A549 (cell line): ENCODE measurements at regions not wholly inside any gene's neighbourhood (a gene's known extent, or its start where the extent isn't known, plus 50 kb on each side); places are given as distances from the start of the nearest gene placed in this dataset.

ENCODE experiments used
- ATAC-seq, 2 experiments: fragments of 200-7000 bp in 1 of 2; fragments of >200 bp in 1 of 2; cut with Nextera tagmentation in 1 of 2; cut with Tn5 transposase in 1 of 2; 3 replicates each; pipeline versions ENCODE4 v1.8.0 to v1.9.1; 2018 to 2020; ENCODE audit warnings: mild to moderate bottlenecking in 1 of 2, moderate library complexity in 1 of 2
- CTCF ChIA-PET: fragments of 300-600 bp; sonication (Branson Sonifier 250); formaldehyde crosslinking; extraction: SDS; loops from one replicate; lab custom pipeline; 2021; ENCODE audit warnings: antibody characterized with exemption, inconsistent platforms; lab: Yijun Ruan, JAX
- POLR2A ChIA-PET: fragments of 350-600 bp; formaldehyde crosslinking; extraction: SDS; loops from one replicate; lab custom pipeline; 2021; ENCODE audit warnings: antibody characterized with exemption, inconsistent platforms; lab: Yijun Ruan, JAX
- DNase-seq, 2 experiments: peaks; one replicate each; pipeline versions ENCODE4 v3.0.0 to v3.0.0-alpha.2; 2011 to 2016; ENCODE audit warnings: low read depth in 1 of 2, low spot score in 1 of 2
- FAIRE-seq: peaks from 2 replicates; lab custom pipeline; 2011; peaks lifted over from hg19 to GRCh38; lab: Jason Lieb, UNC
- H3K27ac ChIP-seq, 2 experiments: fragments of >200 bp; sonication (Bioruptor Twin); formaldehyde crosslinking; 3 replicates each; pipeline ENCODE4 v1.5.1; 2016 to 2017
- H3K4me1 ChIP-seq: fragments of >200 bp; sonication (Bioruptor Twin); formaldehyde crosslinking; 3 replicates; pipeline ENCODE4 v1.6.1; 2016
- H3K4me2 ChIP-seq: fragments of >200 bp; sonication (Bioruptor Twin); formaldehyde crosslinking; 3 replicates; pipeline ENCODE4 v1.6.1; 2016
- H3K4me3 ChIP-seq: fragments of >200 bp; sonication (Bioruptor Twin); formaldehyde crosslinking; 3 replicates; pipeline ENCODE4 v1.5.1; 2016
- H3K9me3 ChIP-seq: fragments of >200 bp; sonication (Bioruptor Twin); formaldehyde crosslinking; 3 replicates; pipeline ENCODE4 v1.6.1; 2016
- ATOH8 ChIP-seq: fragments of 250-450 bp; sonication (Bioruptor Pico); IDR thresholded peaks from 2 replicates; pipeline ENCODE4 v1.5.0; 2020; ENCODE audit warnings: low read depth, mild to moderate bottlenecking, moderate library complexity
- ESRRA ChIP-seq: fragments of 150-350 bp; IDR thresholded peaks from 2 replicates; pipeline ENCODE4 v1.6.1; 2014; ENCODE audit warnings: mild to moderate bottlenecking, low read length, borderline replicate concordance
- HDAC2 ChIP-seq: fragments of 200-600 bp; sonication (generic); IDR thresholded peaks from 2 replicates; pipeline ENCODE4 v1.6.1; 2016
- KDM1A ChIP-seq: fragments of 200-600 bp; sonication (generic); IDR thresholded peaks from 2 replicates; pipeline ENCODE4 v1.6.1; 2016; ENCODE audit warnings: low read depth, mild to moderate bottlenecking
- KDM5A ChIP-seq: fragments of 200-600 bp; sonication (generic); IDR thresholded peaks from 2 replicates; pipeline ENCODE4 v1.6.1; 2016; ENCODE audit warnings: antibody characterized with exemption, mild to moderate bottlenecking
- MAFK ChIP-seq: fragments of 450-650 bp; IDR thresholded peaks from 2 replicates; pipeline ENCODE4 v1.6.1; 2014; ENCODE audit not compliant: partially characterized antibody
- NFE2L2 ChIP-seq: fragments of 150-350 bp; conservative IDR thresholded peaks from 2 replicates; pipeline ENCODE4 v1.6.1; 2014; ENCODE audit warnings: low read length
- NPAS2 ChIP-seq: fragments of 250-450 bp; sonication (Bioruptor Pico); IDR thresholded peaks from 2 replicates; pipeline ENCODE4 v1.8.0; 2022; ENCODE audit warnings: mild to moderate bottlenecking, moderate library complexity, borderline replicate concordance
- PHF8 ChIP-seq: fragments of 200-600 bp; sonication (generic); IDR thresholded peaks from 2 replicates; pipeline ENCODE4 v1.6.1; 2016; ENCODE audit warnings: low read depth, mild to moderate bottlenecking, antibody characterized with exemption, moderate library complexity, borderline replicate concordance
- POLR2A ChIP-seq: IDR thresholded peaks from 2 replicates; pipeline ENCODE4 v1.6.1; 2012; ENCODE audit warnings: mild to moderate bottlenecking, low read length
- POLR2AphosphoS2 ChIP-seq: conservative IDR thresholded peaks from 2 replicates; pipeline ENCODE4 v1.6.1; 2012; ENCODE audit warnings: low read length, improper control_type of control experiment, inconsistent platforms
- RAD21 ChIP-seq, 2 experiments: fragments of >200 bp in 1 of 2; sonication (Bioruptor Twin) in 1 of 2; formaldehyde crosslinking in 1 of 2; IDR thresholded peaks in 1 of 2; conservative IDR thresholded peaks in 1 of 2; 2 replicates in 1 of 2; 3 replicates in 1 of 2; pipeline ENCODE4 v1.6.1; 2012 to 2018; ENCODE audit warnings: inconsistent platforms in 1 of 2
- REST ChIP-seq: fragments of 200-600 bp; sonication (generic); IDR thresholded peaks from 2 replicates; pipeline ENCODE4 v1.6.1; 2016; ENCODE audit warnings: antibody characterized with exemption, mild to moderate bottlenecking, moderate library complexity
- RFX5 ChIP-seq: fragments of 450-650 bp; IDR thresholded peaks from 2 replicates; pipeline ENCODE4 v1.7.1; 2014; ENCODE audit warnings: antibody characterized with exemption, mild to moderate bottlenecking, moderate library complexity
- USF2 ChIP-seq: fragments of 450-650 bp; IDR thresholded peaks from 2 replicates; pipeline ENCODE4 v1.6.1; 2014; ENCODE audit warnings: antibody characterized with exemption
- WGBS: methylation state at CpG from one replicate; pipeline ENCODE4 v1.1.6; 2017; ENCODE audit errors: missing lambda C conversion rate; 5-methylcytosine and 5-hydroxymethylcytosine counted together

- ChIA-PET POLR2A (no interaction called here), CTCF (no interaction called here)
- DNase-seq (no peak), ATAC-seq (no peak), FAIRE-seq (no peak)
- Histone ChIP-seq H3K4me1 (no peaks in the 10 kb centered on the region), H3K27ac (no peak overlapping the region), H3K4me2 (no peak overlapping the region), H3K4me3 (no peak overlapping the region), H3K9me3 (no peaks in the 10 kb centered on the region)
- TF ChIP-seq ATOH8 (no peak), REST (no peak), MAFK (peak; percentile 52), HDAC2 (no peak), NFE2L2 (peak; percentile 31; the same call in 1 of the 2 replicates), ESRRA (no peak)
- WGBS: 66% methylated on average over 4 of the region's 4 CpGs
Measured at GRCh38 chr2:220562375-220563140, 935.1 kb downstream of the SLC4A3 start.

- no peaks in the 10 kb centered on the region for H3K9me3 ChIP-seq
- TF ChIP-seq PHF8: no peak
- no peak for TF ChIP-seq POLR2A
- TF ChIP-seq NPAS2 (CRISPR knock-in tag): no peak
- TF ChIP-seq USF2: no peak
- TF ChIP-seq ESRRA: no peak
- TF ChIP-seq KDM5A: no peak
- no peak overlapping the region for H3K4me2 ChIP-seq
- WGBS: 76% methylated on average over 8 of the region's 8 CpGs
- H3K4me1 ChIP-seq: no peaks in the 10 kb centered on the region
- DNase-seq (no peak), FAIRE-seq (no peak), ATAC-seq (no peak)
- ChIA-PET POLR2A (no interaction called here), CTCF (no interaction called here)
- no peak overlapping the region for H3K4me3 ChIP-seq
- H3K27ac ChIP-seq: no peak overlapping the region
Measured at GRCh38 chr2:220568296-220568695, 940.9 kb downstream of the SLC4A3 start.

- Histone ChIP-seq H3K9me3 (no peaks in the 10 kb centered on the region), H3K27ac (no peak overlapping the region), H3K4me3 (no peak overlapping the region), H3K4me2 (no peak overlapping the region), H3K4me1 (no peaks in the 10 kb centered on the region)
- POLR2A ChIA-PET: no interaction called here
- no peak for FAIRE-seq
- CTCF ChIA-PET: interaction anchor here (1.3 kb wide), 1 partner anchor 13 kb away, joined by 4 read pairs; no protein-coding TSS in a partner anchor
- ATAC-seq: no peak
- TF ChIP-seq RFX5 (no peak), POLR2AphosphoS2 (no peak), RAD21 (conservative IDR thresholded peaks at IDR 0.05 in 1 of 2, IDR thresholded peaks at IDR 0.05 in 1 of 2) (no peak), KDM1A (no peak)
- DNase-seq: no peak
- WGBS: 48% methylated on average over 8 of the region's 8 CpGs
Measured at GRCh38 chr2:220569112-220569897, 941.9 kb downstream of the SLC4A3 start.
